HEK293T (cell line): ENCODE measurements at regions not wholly inside any gene's neighbourhood (a gene's known extent, or its start where the extent isn't known, plus 50 kb on each side); places are given as distances from the start of the nearest gene placed in this dataset.

Source experiments
- ARNT ChIP-seq: fragments of 450-650 bp; IDR thresholded peaks from 2 replicates; pipeline ENCODE4 v1.6.1; 2017; ENCODE audit warnings: mild to moderate bottlenecking
- BHLHE40 ChIP-seq: fragments of 450-650 bp; IDR thresholded peaks from 2 replicates; pipeline ENCODE4 v1.6.1; 2016; ENCODE audit warnings: mild to moderate bottlenecking, moderate library complexity, borderline replicate concordance
- ELF4 ChIP-seq: fragments of 450-650 bp; IDR thresholded peaks from 2 replicates; pipeline ENCODE4 v1.6.1; 2017; ENCODE audit warnings: antibody characterized with exemption
- FOXA1 ChIP-seq: fragments of 450-650 bp; IDR thresholded peaks from 2 replicates; pipeline ENCODE4 v1.6.1; 2016; ENCODE audit warnings: mild to moderate bottlenecking
- FOXK2 ChIP-seq: fragments of 450-650 bp; IDR thresholded peaks from 2 replicates; pipeline ENCODE4 v1.6.1; 2016; ENCODE audit warnings: mild to moderate bottlenecking
- FOXM1 ChIP-seq: fragments of 450-650 bp; IDR thresholded peaks from 2 replicates; pipeline ENCODE4 v1.6.1; 2017; ENCODE audit warnings: mild to moderate bottlenecking, borderline replicate concordance
- HDGF ChIP-seq: fragments of 450-650 bp; IDR thresholded peaks from 2 replicates; pipeline ENCODE4 v1.6.1; 2017; ENCODE audit warnings: antibody characterized with exemption, borderline replicate concordance
- LEF1 ChIP-seq: fragments of 450-650 bp; IDR thresholded peaks from 2 replicates; pipeline ENCODE4 v1.6.1; 2017; ENCODE audit warnings: mild to moderate bottlenecking, borderline replicate concordance
- NFRKB ChIP-seq: fragments of 450-650 bp; IDR thresholded peaks from 2 replicates; pipeline ENCODE4 v1.6.1; 2016; ENCODE audit warnings: mild to moderate bottlenecking, moderate library complexity
- PKNOX1 ChIP-seq: fragments of 450-650 bp; IDR thresholded peaks from 2 replicates; pipeline ENCODE4 v1.6.1; 2016
- SP1 ChIP-seq: fragments of 450-650 bp; IDR thresholded peaks from 2 replicates; pipeline ENCODE4 v1.6.1; 2017
- SUZ12 ChIP-seq: fragments of 450-650 bp; IDR thresholded peaks from 2 replicates; pipeline ENCODE4 v1.6.1; 2016; ENCODE audit warnings: mild to moderate bottlenecking
- ZNF384 ChIP-seq: fragments of 450-650 bp; IDR thresholded peaks from 2 replicates; pipeline ENCODE4 v1.6.1; 2016

GRCh38 chr12:9343731-9344130 is 135.5 kb upstream of the PZP start:
- TF ChIP-seq ZNF384 (no peak), FOXK2 (no peak), ARNT (no peak), HDGF (no peak), SP1 (no peak), BHLHE40 (no peak), SUZ12 (no peak), FOXA1 (no peak), ELF4 (no peak), PKNOX1 (no peak), FOXM1 (no peak), NFRKB (no peak), LEF1 (no peak)
